ENCODE measurements at regions not wholly inside any gene's neighbourhood (a gene's known extent, or its start where the extent isn't known, plus 50 kb on each side); places are given as distances from the start of the nearest gene placed in this dataset.

- Histone ChIP-seq H3K4me2 (ENCODE audit: low read depth, low read length) (no peak overlapping the region), H3F3A (ENCODE audit: insufficient read depth, low read length) (no peaks in the 10 kb centered on the region), H2AFZ (ENCODE audit: low read length) (no peak overlapping the region), H3K36me3 (replicated peaks; ENCODE audit: insufficient read depth, low read length) (no peaks in the 10 kb centered on the region), H3K9me2 (replicated peaks; ENCODE audit: insufficient read depth, low read length) (no peaks in the 10 kb centered on the region), H3K4me1 (ENCODE audit: low read length) (no peaks in the 10 kb centered on the region), H3K4me3 (ENCODE audit: low read length) (no peak overlapping the region), H3K79me2 (ENCODE audit: low read length) (no peaks in the 10 kb centered on the region), H4K20me1 (ENCODE audit: insufficient read depth, low read length) (no peaks in the 10 kb centered on the region), H3K27me3 (replicated peaks; ENCODE audit: insufficient read depth, low read length) (peaks cover 14% of the 10 kb centered on the region; the same call in 1 of the 2 replicates), H3K9me3 (replicated peaks; ENCODE audit: insufficient read depth, low read length) (no peaks in the 10 kb centered on the region), H3K9ac (ENCODE audit: low read length) (no peak overlapping the region), H3K27ac (ENCODE audit: low read length) (no peak overlapping the region)
- no peak for DNase-seq
- TF ChIP-seq EZH2phosphoT487 (IDR thresholded peaks at IDR 0.05; ENCODE audit: low read length) = no peak
- no peak for TF ChIP-seq EZH2 (optimal IDR thresholded peaks at IDR 0.05; ENCODE audit: low read depth, low read length)
- no peak for TF ChIP-seq CTCF (IDR thresholded peaks at IDR 0.05; ENCODE audit: low read length)
Observed at GRCh38 chr5:172588380-172588779, 52.7 kb upstream of the NEURL1B start.

GRCh38 chr5:172587061-172587405 lies 54.0 kb upstream of the NEURL1B start:
- no peak overlapping the region for H3K4me2 ChIP-seq (ENCODE audit: low read depth, low read length)
- H3K27ac ChIP-seq (ENCODE audit: low read length) = no peak overlapping the region
- H3K27me3 ChIP-seq (replicated peaks; ENCODE audit: insufficient read depth, low read length) = peaks cover 20% of the 10 kb centered on the region; the same call in 1 of the 2 replicates
- no peak overlapping the region for H3K4me3 ChIP-seq (ENCODE audit: low read length)
- no peak overlapping the region for H3K9ac ChIP-seq (ENCODE audit: low read length)
- TF ChIP-seq EZH2phosphoT487 (IDR thresholded peaks at IDR 0.05; ENCODE audit: low read length) (no peak), CTCF (IDR thresholded peaks at IDR 0.05; ENCODE audit: low read length) (no peak), EZH2 (optimal IDR thresholded peaks at IDR 0.05; ENCODE audit: low read depth, low read length) (no peak)
- no peaks in the 10 kb centered on the region for H3K4me1 ChIP-seq (ENCODE audit: low read length)
- H3F3A ChIP-seq (ENCODE audit: insufficient read depth, low read length) = no peaks in the 10 kb centered on the region
- no peaks in the 10 kb centered on the region for H3K9me2 ChIP-seq (replicated peaks; ENCODE audit: insufficient read depth, low read length)
- no peak overlapping the region for H2AFZ ChIP-seq (ENCODE audit: low read length)
- H3K36me3 ChIP-seq (replicated peaks; ENCODE audit: insufficient read depth, low read length) = no peaks in the 10 kb centered on the region
- H3K9me3 ChIP-seq (replicated peaks; ENCODE audit: insufficient read depth, low read length) = no peaks in the 10 kb centered on the region
- H4K20me1 ChIP-seq (ENCODE audit: insufficient read depth, low read length) = no peaks in the 10 kb centered on the region
- DNase-seq = no peak
- H3K79me2 ChIP-seq (ENCODE audit: low read length) = no peaks in the 10 kb centered on the region

- Histone ChIP-seq H3K9me2 (replicated peaks; ENCODE audit: insufficient read depth, low read length) (no peaks in the 10 kb centered on the region), H3K9ac (ENCODE audit: low read length) (no peak overlapping the region), H3K9me3 (replicated peaks; ENCODE audit: insufficient read depth, low read length) (no peaks in the 10 kb centered on the region), H3K79me2 (ENCODE audit: low read length) (no peaks in the 10 kb centered on the region), H3K36me3 (replicated peaks; ENCODE audit: insufficient read depth, low read length) (no peaks in the 10 kb centered on the region), H3K4me3 (ENCODE audit: low read length) (no peak overlapping the region), H3K4me2 (ENCODE audit: low read depth, low read length) (no peak overlapping the region), H3K4me1 (ENCODE audit: low read length) (no peaks in the 10 kb centered on the region), H3K27me3 (replicated peaks; ENCODE audit: insufficient read depth, low read length) (peaks cover 27% of the 10 kb centered on the region; the same call in 1 of the 2 replicates), H4K20me1 (ENCODE audit: insufficient read depth, low read length) (no peaks in the 10 kb centered on the region), H3F3A (ENCODE audit: insufficient read depth, low read length) (no peaks in the 10 kb centered on the region), H2AFZ (ENCODE audit: low read length) (no peak overlapping the region), H3K27ac (ENCODE audit: low read length) (no peak overlapping the region)
- no peak for TF ChIP-seq CTCF (IDR thresholded peaks at IDR 0.05; ENCODE audit: low read length)
- TF ChIP-seq EZH2 (optimal IDR thresholded peaks at IDR 0.05; ENCODE audit: low read depth, low read length) = no peak
- TF ChIP-seq EZH2phosphoT487 (IDR thresholded peaks at IDR 0.05; ENCODE audit: low read length) = no peak
- no peak for DNase-seq
Observed at GRCh38 chr5:172586125-172587060, 54.7 kb upstream of the NEURL1B start.
